ENCODE measurements at regions not wholly inside any gene's neighbourhood (a gene's known extent, or its start where the extent isn't known, plus 50 kb on each side); places are given as distances from the start of the nearest gene placed in this dataset.

DNA sequence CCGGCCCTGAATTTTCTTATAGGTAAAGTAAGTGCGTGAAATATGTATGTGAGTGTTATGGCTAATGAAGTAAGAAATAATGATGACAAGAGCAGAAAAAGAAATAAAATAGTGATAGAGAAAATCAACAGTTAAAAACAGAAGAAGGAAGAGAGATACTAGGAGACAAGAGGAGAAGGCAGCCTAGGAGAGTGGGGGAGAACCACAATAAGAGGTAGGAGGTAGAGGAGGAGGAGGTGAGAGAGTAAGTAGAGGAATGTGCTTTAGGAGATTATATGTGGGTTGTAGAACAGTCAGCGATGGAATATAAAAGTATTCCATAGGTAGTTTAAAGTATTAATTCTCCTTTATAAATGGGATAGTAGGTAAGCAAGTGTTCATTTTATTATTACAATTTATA lies 861.5 kb upstream of the B3GALT2 start:
- H3K4me2 ChIP-seq (ENCODE audit: low read length), result no peak overlapping the region
- H3K4me1 ChIP-seq (ENCODE audit: insufficient read depth, low read length, poor library complexity, severe bottlenecking), result peaks cover 6% of the 10 kb centered on the region
- no peak for DNase-seq (ENCODE audit: low spot score)
- POLR2A ChIA-PET, result interaction anchor here (0.7 kb wide), 1 partner anchor 63 kb away, joined by 3 read pairs; no protein-coding TSS in a partner anchor
- TF ChIP-seq, protein P1, sequence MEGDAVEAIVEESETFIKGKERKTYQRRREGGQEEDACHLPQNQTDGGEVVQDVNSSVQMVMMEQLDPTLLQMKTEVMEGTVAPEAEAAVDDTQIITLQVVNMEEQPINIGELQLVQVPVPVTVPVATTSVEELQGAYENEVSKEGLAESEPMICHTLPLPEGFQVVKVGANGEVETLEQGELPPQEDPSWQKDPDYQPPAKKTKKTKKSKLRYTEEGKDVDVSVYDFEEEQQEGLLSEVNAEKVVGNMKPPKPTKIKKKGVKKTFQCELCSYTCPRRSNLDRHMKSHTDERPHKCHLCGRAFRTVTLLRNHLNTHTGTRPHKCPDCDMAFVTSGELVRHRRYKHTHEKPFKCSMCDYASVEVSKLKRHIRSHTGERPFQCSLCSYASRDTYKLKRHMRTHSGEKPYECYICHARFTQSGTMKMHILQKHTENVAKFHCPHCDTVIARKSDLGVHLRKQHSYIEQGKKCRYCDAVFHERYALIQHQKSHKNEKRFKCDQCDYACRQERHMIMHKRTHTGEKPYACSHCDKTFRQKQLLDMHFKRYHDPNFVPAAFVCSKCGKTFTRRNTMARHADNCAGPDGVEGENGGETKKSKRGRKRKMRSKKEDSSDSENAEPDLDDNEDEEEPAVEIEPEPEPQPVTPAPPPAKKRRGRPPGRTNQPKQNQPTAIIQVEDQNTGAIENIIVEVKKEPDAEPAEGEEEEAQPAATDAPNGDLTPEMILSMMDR (conservative IDR thresholded peaks at IDR 0.05; ENCODE audit: low read length), result no peak
- TF ChIP-seq EZH2phosphoT487 (IDR thresholded peaks at IDR 0.05; ENCODE audit: borderline replicate concordance, low read depth, low read length), result no peak
- CTCF ChIA-PET (ENCODE audit: unreplicated experiment), result no interaction called here
- H3K4me3 ChIP-seq (ENCODE audit: low read depth, low read length, poor library complexity, severe bottlenecking), result no peak overlapping the region
- no peaks in the 10 kb centered on the region for H3K36me3 ChIP-seq (ENCODE audit: insufficient read depth, low read length)
- no peaks in the 10 kb centered on the region for H3K9me3 ChIP-seq (ENCODE audit: low read length)
- H3K27ac ChIP-seq (ENCODE audit: low read depth, low read length, poor library complexity, severe bottlenecking), result no peak overlapping the region
- H4K20me1 ChIP-seq (ENCODE audit: insufficient read depth, low read length), result no peaks in the 10 kb centered on the region
- no peaks in the 10 kb centered on the region for H3K79me2 ChIP-seq (ENCODE audit: insufficient read depth, low read depth, low read length)
- no peaks in the 10 kb centered on the region for H3K9me2 ChIP-seq (ENCODE audit: insufficient read depth, low read length)
- H2AFZ ChIP-seq (ENCODE audit: low read length), result no peak overlapping the region
- no TSS peak for BruUV-seq (replicated peaks)
- intact Hi-C loops (cut with micrococcal nuclease; ENCODE audit: unreplicated experiment), result no loop called here

DNA sequence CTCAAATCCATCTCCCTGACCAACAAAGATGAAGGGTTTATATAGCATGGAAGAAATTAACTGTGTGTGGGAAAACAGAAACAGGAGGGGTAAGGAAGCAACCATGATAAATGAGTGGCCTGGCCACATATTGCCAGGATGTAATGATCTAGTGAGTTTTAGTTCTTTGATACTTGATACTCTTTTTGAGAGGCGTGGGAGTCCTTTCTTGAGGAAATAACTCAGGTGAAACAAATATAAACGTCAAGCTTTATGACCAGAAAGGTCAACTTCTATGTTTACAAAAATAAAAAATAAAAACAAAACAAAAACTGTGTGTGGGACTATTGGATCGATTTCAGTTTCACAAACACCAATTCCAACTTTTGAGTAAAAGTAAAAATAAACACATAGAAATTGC lies 860.8 kb upstream of the B3GALT2 start:
- H2AFZ ChIP-seq (ENCODE audit: low read length), result no peak overlapping the region
- H3K4me3 ChIP-seq (ENCODE audit: low read depth, low read length, poor library complexity, severe bottlenecking), result no peak overlapping the region
- no peaks in the 10 kb centered on the region for H4K20me1 ChIP-seq (ENCODE audit: insufficient read depth, low read length)
- no peak overlapping the region for H3K4me2 ChIP-seq (ENCODE audit: low read length)
- ChIA-PET POLR2A (interaction anchor here (0.7 kb wide), 1 partner anchor 63 kb away, joined by 3 read pairs; no protein-coding TSS in a partner anchor), CTCF (ENCODE audit: unreplicated experiment) (no interaction called here)
- intact Hi-C loops (cut with micrococcal nuclease; ENCODE audit: unreplicated experiment), result no loop called here
- H3K36me3 ChIP-seq (ENCODE audit: insufficient read depth, low read length), result no peaks in the 10 kb centered on the region
- BruUV-seq (replicated peaks), result no TSS peak
- peaks cover 6% of the 10 kb centered on the region for H3K4me1 ChIP-seq (ENCODE audit: insufficient read depth, low read length, poor library complexity, severe bottlenecking)
- TF ChIP-seq, protein P1 (conservative IDR thresholded peaks at IDR 0.05; ENCODE audit: low read length), result no peak
- no peak for TF ChIP-seq EZH2phosphoT487 (IDR thresholded peaks at IDR 0.05; ENCODE audit: borderline replicate concordance, low read depth, low read length)
- H3K9me2 ChIP-seq (ENCODE audit: insufficient read depth, low read length), result no peaks in the 10 kb centered on the region
- H3K9me3 ChIP-seq (ENCODE audit: low read length), result no peaks in the 10 kb centered on the region
- no peaks in the 10 kb centered on the region for H3K79me2 ChIP-seq (ENCODE audit: insufficient read depth, low read depth, low read length)
- no peak for DNase-seq (ENCODE audit: low spot score)
- H3K27ac ChIP-seq (ENCODE audit: low read depth, low read length, poor library complexity, severe bottlenecking), result no peak overlapping the region

DNA sequence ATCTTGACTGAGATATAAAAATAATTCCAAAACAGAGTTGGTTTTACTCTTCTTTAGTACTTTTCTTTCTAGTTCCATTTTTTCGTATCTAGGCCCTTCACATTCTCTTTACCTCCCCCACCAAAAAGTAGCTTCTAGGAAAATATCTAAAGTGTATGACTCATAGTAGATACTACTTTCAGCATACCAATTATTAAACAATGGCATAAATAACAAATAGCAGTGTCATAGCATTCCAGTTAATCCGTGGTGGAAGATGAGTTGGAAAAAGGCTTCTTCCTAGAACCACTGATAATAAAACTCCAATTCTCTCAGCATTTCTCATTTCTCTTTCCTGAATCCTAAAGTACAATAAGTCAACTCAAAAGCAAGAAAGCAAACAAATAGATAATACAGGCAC lies 859.0 kb upstream of the B3GALT2 start:
- TF ChIP-seq, protein P1 (conservative IDR thresholded peaks at IDR 0.05; ENCODE audit: low read length), result no peak
- TF ChIP-seq EZH2phosphoT487 (IDR thresholded peaks at IDR 0.05; ENCODE audit: borderline replicate concordance, low read depth, low read length), result no peak
- Histone ChIP-seq H3K4me1 (ENCODE audit: insufficient read depth, low read length, poor library complexity, severe bottlenecking) (peaks cover 6% of the 10 kb centered on the region), H3K27ac (ENCODE audit: low read depth, low read length, poor library complexity, severe bottlenecking) (no peak overlapping the region), H3K4me3 (ENCODE audit: low read depth, low read length, poor library complexity, severe bottlenecking) (no peak overlapping the region), H3K9me2 (ENCODE audit: insufficient read depth, low read length) (no peaks in the 10 kb centered on the region), H3K9me3 (ENCODE audit: low read length) (no peaks in the 10 kb centered on the region), H3K4me2 (ENCODE audit: low read length) (no peak overlapping the region), H3K79me2 (ENCODE audit: insufficient read depth, low read depth, low read length) (no peaks in the 10 kb centered on the region), H3K36me3 (ENCODE audit: insufficient read depth, low read length) (no peaks in the 10 kb centered on the region), H2AFZ (ENCODE audit: low read length) (no peak overlapping the region), H4K20me1 (ENCODE audit: insufficient read depth, low read length) (no peaks in the 10 kb centered on the region)
- CTCF ChIA-PET (ENCODE audit: unreplicated experiment), result interaction anchor here (0.6 kb wide), 1 partner anchor 147 kb away, joined by 3 read pairs; no protein-coding TSS in a partner anchor
- intact Hi-C loops (cut with micrococcal nuclease; ENCODE audit: unreplicated experiment), result no loop called here
- BruUV-seq (replicated peaks), result no TSS peak
- DNase-seq (ENCODE audit: low spot score), result no peak
- POLR2A ChIA-PET, result interaction anchor here (0.7 to 1.3 kb wide), 2 partner anchors 9 to 476 kb away, joined by 3 read pairs; no protein-coding TSS in a partner anchor
